ENCODE measurements at regions not wholly inside any gene's neighbourhood (a gene's known extent, or its start where the extent isn't known, plus 50 kb on each side); places are given as distances from the start of the nearest gene placed in this dataset.
A peak's percentile ranks its signal among the peaks of the same experiment; 100 is the strongest.

DNA sequence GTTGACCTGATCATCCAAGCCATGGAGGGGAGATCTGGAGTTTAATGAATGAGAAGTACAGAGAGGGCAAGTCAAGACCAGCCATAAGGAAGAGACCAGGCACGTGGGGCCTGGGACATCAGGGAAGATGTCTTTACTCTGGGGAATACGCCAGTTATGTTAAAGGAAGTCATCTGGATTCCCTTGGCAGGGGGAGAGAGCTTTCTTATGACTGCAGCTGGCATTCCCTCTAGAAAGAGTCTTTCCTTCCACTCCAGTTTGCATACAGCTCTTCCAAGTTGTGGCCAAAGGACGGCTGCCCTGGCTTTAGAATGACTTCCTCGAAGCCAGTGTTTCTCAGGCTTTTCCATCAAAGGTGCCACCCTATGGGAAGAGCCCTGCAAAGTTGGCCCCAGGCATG, 93.6 kb upstream of the AGBL1 start:
- Histone ChIP-seq H4K20me1 (no peaks in the 10 kb centered on the region), H3K27me3 (no peaks in the 10 kb centered on the region), H3K4me1 (peaks cover 6% of the 10 kb centered on the region), H3K4me3 (no peak overlapping the region), H3K36me3 (no peaks in the 10 kb centered on the region), H3K27ac (no peak overlapping the region), H3K9ac (no peak overlapping the region), H3K9me3 (peaks cover 9% of the 10 kb centered on the region), H3K4me2 (peak overlapping the region; percentile 51)
- no peak for TF ChIP-seq Cebpa-rat (IDR thresholded peaks at IDR 0.05)

GRCh38 chr15:85986741-85987140, 92.9 kb upstream of the AGBL1 start:
- Histone ChIP-seq H3K4me1 (peaks cover 6% of the 10 kb centered on the region), H4K20me1 (no peaks in the 10 kb centered on the region), H3K9me3 (peaks cover 6% of the 10 kb centered on the region), H3K4me3 (no peak overlapping the region), H3K27ac (no peak overlapping the region), H3K9ac (no peak overlapping the region), H3K4me2 (no peak overlapping the region), H3K27me3 (no peaks in the 10 kb centered on the region), H3K36me3 (no peaks in the 10 kb centered on the region)
- no peak for TF ChIP-seq Cebpa-rat (IDR thresholded peaks at IDR 0.05)

DNA sequence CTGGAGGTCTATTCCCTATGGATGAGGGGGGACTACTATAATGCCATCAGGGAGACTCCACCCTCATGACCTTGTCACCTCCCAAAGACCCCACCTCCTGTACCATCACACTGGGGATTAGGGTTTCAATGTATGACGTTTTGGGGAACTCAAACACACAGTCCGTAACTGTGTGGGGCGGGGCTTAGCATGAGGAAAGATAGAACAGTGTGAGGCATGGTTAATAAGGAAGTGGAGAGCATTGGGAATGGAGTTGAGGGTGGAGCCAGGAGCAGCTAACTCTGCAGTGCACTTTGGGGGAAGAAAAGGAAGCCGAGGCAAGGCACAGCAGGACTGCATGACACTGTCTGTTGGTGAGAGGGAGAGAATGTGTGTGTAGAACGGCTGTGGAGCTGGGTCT, 90.9 kb upstream of the AGBL1 start:
- Histone ChIP-seq H3K36me3 (no peaks in the 10 kb centered on the region), H3K9ac (no peak overlapping the region), H3K4me3 (no peak overlapping the region), H3K27me3 (no peaks in the 10 kb centered on the region), H3K4me2 (no peak overlapping the region), H3K9me3 (no peaks in the 10 kb centered on the region), H4K20me1 (no peaks in the 10 kb centered on the region), H3K4me1 (peaks cover 6% of the 10 kb centered on the region), H3K27ac (no peak overlapping the region)
- TF ChIP-seq Cebpa-rat (IDR thresholded peaks at IDR 0.05), result no peak

DNA sequence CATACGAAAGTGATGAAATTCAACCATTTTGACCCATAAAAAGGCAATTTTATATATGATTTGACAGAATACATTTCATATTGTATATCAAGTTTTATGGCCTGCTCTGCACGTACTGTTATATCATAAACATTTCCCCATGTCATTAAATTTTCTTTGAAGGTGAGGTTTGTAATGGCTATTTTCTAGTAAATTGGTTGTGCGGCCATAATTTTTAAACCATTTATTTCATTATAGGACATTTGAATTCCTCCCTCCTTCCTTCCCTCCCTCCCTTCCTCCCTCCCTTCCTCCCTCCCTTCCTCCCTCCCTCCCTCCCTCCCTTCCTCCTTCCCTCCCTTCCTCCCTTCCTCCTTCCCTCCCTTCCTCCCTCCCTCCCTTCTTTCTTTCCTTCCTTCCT, 87.4 kb upstream of the AGBL1 start:
- no peaks in the 10 kb centered on the region for H3K27me3 ChIP-seq
- no peak for TF ChIP-seq Cebpa-rat (IDR thresholded peaks at IDR 0.05)
- H4K20me1 ChIP-seq, result no peaks in the 10 kb centered on the region
- no peak overlapping the region for H3K27ac ChIP-seq
- H3K9ac ChIP-seq, result no peak overlapping the region
- no peaks in the 10 kb centered on the region for H3K4me1 ChIP-seq
- no peak overlapping the region for H3K4me3 ChIP-seq
- H3K4me2 ChIP-seq, result no peak overlapping the region
- H3K9me3 ChIP-seq, result no peaks in the 10 kb centered on the region
- H3K36me3 ChIP-seq, result no peaks in the 10 kb centered on the region

GRCh38 chr15:85993116-85993515, 86.6 kb upstream of the AGBL1 start:
- no peak for TF ChIP-seq Cebpa-rat (IDR thresholded peaks at IDR 0.05)
- H3K4me2 ChIP-seq, result no peak overlapping the region
- H3K4me3 ChIP-seq, result no peak overlapping the region
- no peak overlapping the region for H3K27ac ChIP-seq
- no peaks in the 10 kb centered on the region for H4K20me1 ChIP-seq
- H3K27me3 ChIP-seq, result no peaks in the 10 kb centered on the region
- no peak overlapping the region for H3K9ac ChIP-seq
- no peaks in the 10 kb centered on the region for H3K4me1 ChIP-seq
- no peaks in the 10 kb centered on the region for H3K36me3 ChIP-seq
- no peaks in the 10 kb centered on the region for H3K9me3 ChIP-seq

DNA sequence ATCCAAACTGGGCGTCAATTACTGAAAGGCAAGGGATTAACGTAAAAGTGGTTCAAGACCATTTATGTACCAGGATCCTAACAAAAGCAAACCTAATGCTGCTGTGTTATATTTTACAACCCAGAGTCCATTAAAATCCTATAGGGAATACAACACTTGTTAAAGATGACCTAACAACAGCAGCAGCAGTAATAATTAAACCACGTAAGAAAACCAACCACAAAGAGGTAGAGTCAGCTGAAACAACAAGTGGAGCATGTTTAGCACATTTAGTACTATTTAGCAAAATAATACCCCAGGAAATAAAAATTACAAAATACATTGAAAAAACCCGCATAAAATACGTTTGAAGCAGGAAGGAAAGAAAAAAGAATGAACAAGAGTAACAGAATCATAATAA, 82.1 kb upstream of the AGBL1 start:
- no peak overlapping the region for H3K4me2 ChIP-seq

DNA sequence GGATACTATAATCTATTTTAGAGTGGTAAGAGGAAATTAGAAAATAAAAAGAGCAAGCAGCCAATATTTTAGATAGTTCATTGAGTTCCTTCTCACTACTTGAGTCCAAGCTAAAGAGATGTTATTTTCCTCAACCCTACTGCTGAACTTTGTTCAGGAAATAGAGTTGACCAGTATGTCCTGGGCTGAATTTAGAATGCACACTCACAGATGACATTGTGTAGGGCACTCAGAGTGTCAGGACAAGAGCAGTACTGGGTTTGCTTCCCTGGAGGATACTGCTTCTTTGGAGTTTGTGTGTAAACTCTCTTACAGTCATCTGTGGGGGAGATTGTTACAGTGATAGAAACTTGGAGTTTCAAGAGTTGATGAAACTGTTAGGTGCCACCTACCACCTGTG, 80.0 kb upstream of the AGBL1 start:
- H3K27me3 ChIP-seq, result no peaks in the 10 kb centered on the region
- no peak overlapping the region for H3K27ac ChIP-seq
- H3K9me3 ChIP-seq, result no peaks in the 10 kb centered on the region
- TF ChIP-seq Cebpa-rat (IDR thresholded peaks at IDR 0.05), result no peak
- no peaks in the 10 kb centered on the region for H3K36me3 ChIP-seq
- H3K4me2 ChIP-seq, result no peak overlapping the region
- H3K4me1 ChIP-seq, result peaks cover 20% of the 10 kb centered on the region; the same call in 1 of the 2 replicates
- no peaks in the 10 kb centered on the region for H4K20me1 ChIP-seq
- H3K9ac ChIP-seq, result no peak overlapping the region
- H3K4me3 ChIP-seq, result no peak overlapping the region

More for the DNA sequence above, 82.1 kb upstream of the AGBL1 start:
- Histone ChIP-seq H3K27ac (no peak overlapping the region), H3K36me3 (no peaks in the 10 kb centered on the region), H3K9me3 (no peaks in the 10 kb centered on the region), H3K4me1 (peaks cover 20% of the 10 kb centered on the region; the same call in 1 of the 2 replicates), H4K20me1 (no peaks in the 10 kb centered on the region), H3K4me3 (no peak overlapping the region), H3K9ac (no peak overlapping the region), H3K27me3 (no peaks in the 10 kb centered on the region)
- no peak for TF ChIP-seq Cebpa-rat (IDR thresholded peaks at IDR 0.05)

DNA sequence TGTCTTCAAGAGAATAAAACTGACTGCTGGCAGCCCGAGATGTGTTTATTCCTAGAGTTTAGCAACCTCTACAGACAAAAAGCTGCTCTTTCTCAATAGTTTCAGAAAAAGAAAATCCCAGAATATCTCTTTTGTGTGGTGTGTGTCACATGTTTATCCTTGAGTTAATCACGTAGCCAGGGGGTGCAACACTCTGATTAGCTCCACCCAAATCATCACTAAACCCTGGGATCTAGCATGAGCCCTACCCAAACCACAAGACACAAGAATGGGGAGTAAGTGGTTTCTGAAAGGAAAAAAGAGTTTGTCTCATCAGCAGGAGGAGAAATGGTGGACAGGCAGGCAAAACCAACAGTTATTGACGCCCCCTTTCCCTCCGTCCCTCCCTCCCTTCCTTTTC, 78.5 kb upstream of the AGBL1 start:
- no peaks in the 10 kb centered on the region for H3K27me3 ChIP-seq
- peak overlapping the region; percentile 32 for H3K4me2 ChIP-seq
- H3K27ac ChIP-seq, result no peak overlapping the region
- no peak overlapping the region for H3K9ac ChIP-seq
- H3K9me3 ChIP-seq, result no peaks in the 10 kb centered on the region
- H3K4me3 ChIP-seq, result no peak overlapping the region
- H4K20me1 ChIP-seq, result no peaks in the 10 kb centered on the region
- no peaks in the 10 kb centered on the region for H3K36me3 ChIP-seq
- peaks cover 20% of the 10 kb centered on the region; the same call in 1 of the 2 replicates for H3K4me1 ChIP-seq
- no peak for TF ChIP-seq Cebpa-rat (IDR thresholded peaks at IDR 0.05)

- H3K9ac ChIP-seq, result no peak overlapping the region
- H3K9me3 ChIP-seq, result no peaks in the 10 kb centered on the region
- H3K36me3 ChIP-seq, result no peaks in the 10 kb centered on the region
- H3K27me3 ChIP-seq, result no peaks in the 10 kb centered on the region
- no peak overlapping the region for H3K4me2 ChIP-seq
- no peaks in the 10 kb centered on the region for H4K20me1 ChIP-seq
- peaks cover 20% of the 10 kb centered on the region; the same call in 1 of the 2 replicates for H3K4me1 ChIP-seq
- no peak for TF ChIP-seq Cebpa-rat (IDR thresholded peaks at IDR 0.05)
- no peak overlapping the region for H3K4me3 ChIP-seq
- no peak overlapping the region for H3K27ac ChIP-seq
Measured at GRCh38 chr15:86002444-86002843, 77.2 kb upstream of the AGBL1 start.

DNA sequence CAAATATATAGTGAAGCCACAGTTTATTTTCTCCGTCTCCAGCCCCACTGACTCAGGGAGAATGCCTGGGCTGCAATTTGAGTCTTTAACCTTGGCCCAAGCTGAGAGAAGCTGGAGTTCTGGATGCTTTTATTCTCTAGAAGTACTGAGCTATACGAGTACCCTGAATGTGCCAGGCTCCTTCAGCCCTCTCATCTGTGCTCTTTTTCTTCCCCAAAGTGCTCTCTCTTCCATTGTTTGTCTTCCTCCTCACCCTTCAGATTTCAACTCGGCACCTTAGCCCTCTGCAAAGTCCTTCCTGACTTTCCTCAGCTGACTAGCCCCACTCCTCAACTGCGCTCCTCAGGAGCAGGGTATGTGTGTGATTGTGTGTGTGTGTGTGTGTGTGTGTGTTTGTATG, 75.6 kb upstream of the AGBL1 start:
- Histone ChIP-seq H3K9ac (no peak overlapping the region), H3K9me3 (no peaks in the 10 kb centered on the region), H3K4me3 (no peak overlapping the region), H3K27ac (no peak overlapping the region), H4K20me1 (no peaks in the 10 kb centered on the region), H3K36me3 (no peaks in the 10 kb centered on the region), H3K4me1 (peaks cover 24% of the 10 kb centered on the region), H3K4me2 (no peak overlapping the region), H3K27me3 (no peaks in the 10 kb centered on the region)
- TF ChIP-seq Cebpa-rat (IDR thresholded peaks at IDR 0.05), result no peak

GRCh38 chr15:86006546-86006945, 73.1 kb upstream of the AGBL1 start:
- H3K4me3 ChIP-seq, result no peak overlapping the region
- no peaks in the 10 kb centered on the region for H4K20me1 ChIP-seq
- peaks cover 31% of the 10 kb centered on the region for H3K4me1 ChIP-seq
- H3K9ac ChIP-seq, result no peak overlapping the region
- no peak overlapping the region for H3K4me2 ChIP-seq
- no peaks in the 10 kb centered on the region for H3K36me3 ChIP-seq
- TF ChIP-seq Cebpa-rat (IDR thresholded peaks at IDR 0.05), result no peak
- H3K9me3 ChIP-seq, result no peaks in the 10 kb centered on the region
- no peak overlapping the region for H3K27ac ChIP-seq
- H3K27me3 ChIP-seq, result no peaks in the 10 kb centered on the region

All from BLaER1 (cell line).